GM18861 (cell line): ENCODE measurements at regions not wholly inside any gene's neighbourhood (a gene's known extent, or its start where the extent isn't known, plus 50 kb on each side); places are given as distances from the start of the nearest gene placed in this dataset.
"Not testable (repeated sequence)": the region's sequence is repeated elsewhere in the genome, so short reads cannot be mapped to it uniquely, and the experiment has no call there.

Experiments
- ATAC-seq: cut with Tn5 transposase; IDR thresholded peaks from one replicate; pipeline ENCODE4 v1.9.1; 2021; ENCODE audit not compliant: unreplicated experiment

DNA sequence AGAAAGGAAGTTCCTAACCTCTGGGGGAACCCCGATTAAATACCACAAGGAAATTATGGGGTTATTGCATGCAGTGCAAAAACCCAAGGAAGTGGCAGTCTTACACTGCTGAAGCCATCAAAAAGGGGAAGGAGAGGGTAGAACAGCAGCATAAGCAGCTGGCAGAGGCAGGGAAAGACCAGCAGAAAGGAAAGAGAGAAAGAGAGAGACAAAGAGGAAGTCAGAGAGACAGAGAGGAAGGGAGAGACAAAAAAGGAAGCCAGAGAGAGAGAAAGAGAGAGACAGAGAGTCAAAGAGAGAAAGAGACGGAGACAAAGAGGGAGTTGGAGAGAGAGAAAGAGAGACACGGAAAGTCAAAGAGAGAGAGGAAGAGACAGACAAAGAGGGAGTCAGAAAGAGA, 689.1 kb downstream of the TFAP2A start:
- not testable (repeated sequence) for ATAC-seq

DNA sequence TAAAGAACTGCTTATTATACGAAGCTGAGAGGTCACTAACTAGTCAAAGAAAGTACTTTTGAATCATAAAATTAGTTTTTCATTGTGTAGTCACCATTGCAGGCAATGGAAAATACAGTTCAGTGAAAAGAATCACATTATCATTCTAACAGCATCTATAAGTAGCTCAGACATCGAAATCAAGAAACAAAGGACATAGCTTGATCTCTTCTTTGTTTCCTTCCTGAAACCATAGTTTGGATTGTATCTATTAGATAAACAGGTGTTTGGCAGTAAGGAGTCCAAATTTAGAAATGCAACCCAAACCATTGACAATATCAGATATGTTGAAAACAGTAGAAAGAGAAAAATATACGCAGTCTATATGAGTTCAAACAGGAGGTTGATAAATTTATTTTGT, 697.3 kb downstream of the TFAP2A start:
- ATAC-seq: no peak

DNA sequence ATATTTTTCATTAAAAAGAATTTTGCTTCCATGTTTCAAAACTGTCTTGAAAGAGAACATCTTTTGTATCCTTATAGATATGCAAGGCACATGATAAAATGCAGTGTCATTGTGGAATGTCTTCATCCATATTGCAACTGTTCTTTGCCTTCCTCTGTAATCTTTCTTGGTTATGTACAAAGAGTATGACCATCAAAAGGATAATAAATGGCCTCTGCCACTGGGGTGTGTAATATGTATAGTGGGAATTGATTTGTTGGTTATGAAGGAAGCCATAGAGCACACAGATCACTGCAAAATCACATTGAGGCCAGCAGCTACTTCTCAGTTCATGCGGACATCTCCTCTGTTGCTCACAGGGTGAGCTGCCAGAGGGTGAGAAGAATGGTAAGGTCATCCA, 703.5 kb downstream of the TFAP2A start:
- no peak for ATAC-seq

DNA sequence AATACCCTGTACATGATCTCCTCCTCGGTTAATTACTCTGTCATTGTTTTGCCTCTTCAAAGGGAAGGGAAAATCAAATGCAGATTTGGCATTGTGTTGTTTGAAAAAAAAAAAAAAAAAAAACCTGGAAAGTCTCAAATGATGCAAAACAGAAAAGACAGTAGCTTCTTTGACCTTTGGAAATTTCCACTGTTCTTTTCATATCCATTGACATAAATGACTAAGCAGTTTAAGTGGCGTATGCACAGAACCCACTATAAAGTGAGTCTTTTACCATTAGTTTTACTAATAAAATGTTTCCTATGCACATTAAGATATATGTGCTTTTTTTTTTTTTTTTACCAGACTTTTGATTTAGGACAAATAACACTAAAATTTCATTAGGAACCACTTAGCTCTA, 704.3 kb downstream of the TFAP2A start:
- no peak for ATAC-seq

DNA sequence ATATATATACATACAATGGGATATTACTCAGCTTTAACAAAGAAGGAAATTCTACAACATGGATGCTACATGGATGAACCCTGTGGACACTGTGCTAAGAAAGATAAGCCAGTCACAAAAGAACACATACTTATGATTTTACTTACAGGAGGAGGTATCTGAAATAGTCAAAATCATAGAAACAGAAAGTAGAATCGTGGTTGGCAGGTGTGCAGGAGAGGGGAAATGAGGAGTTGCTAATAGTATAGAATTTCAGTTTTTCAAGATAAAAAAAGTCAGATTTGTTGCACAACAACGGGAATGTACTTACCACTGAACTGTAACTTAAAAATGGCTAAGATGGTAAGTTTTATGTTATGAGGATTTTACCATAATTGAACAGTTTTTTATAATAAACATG, 706.3 kb downstream of the TFAP2A start:
- ATAC-seq: no peak

DNA sequence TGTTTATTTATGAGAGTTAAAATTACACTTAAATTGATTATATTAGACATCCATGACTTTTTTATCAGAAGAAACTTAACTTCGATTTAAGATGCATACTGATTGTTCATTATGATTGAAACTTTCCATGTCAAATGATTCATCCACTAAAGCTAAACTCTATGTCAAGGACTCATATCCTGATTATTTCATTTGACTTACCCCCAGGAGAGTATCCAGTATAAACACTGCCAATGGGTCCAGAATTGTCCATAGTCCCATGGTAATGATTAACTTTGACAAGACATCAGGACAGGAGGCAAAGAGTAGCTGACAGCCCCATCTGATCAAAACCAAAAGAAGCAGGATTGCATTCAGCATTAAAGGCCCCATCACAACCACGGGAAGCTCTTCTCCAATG, 709.9 kb downstream of the TFAP2A start:
- ATAC-seq: no peak

DNA sequence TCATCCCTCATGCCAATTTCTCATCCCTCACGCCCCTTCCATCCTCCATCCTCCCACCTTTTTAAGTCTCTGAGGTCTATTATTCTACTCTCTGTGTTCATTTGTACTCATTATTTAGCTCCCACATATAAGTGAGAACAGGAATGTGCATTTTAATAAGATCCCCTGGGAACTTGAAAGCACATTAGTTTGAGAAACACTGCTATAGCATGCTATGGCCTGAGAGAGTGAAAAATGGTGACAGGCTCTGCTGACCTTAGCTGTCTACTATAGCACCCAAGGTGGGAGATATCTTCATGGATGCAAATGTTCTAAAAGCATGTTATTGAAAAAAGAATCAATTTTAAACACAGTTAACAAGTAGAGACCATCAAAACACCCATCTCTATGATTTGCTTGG, 712.0 kb downstream of the TFAP2A start:
- no peak for ATAC-seq

DNA sequence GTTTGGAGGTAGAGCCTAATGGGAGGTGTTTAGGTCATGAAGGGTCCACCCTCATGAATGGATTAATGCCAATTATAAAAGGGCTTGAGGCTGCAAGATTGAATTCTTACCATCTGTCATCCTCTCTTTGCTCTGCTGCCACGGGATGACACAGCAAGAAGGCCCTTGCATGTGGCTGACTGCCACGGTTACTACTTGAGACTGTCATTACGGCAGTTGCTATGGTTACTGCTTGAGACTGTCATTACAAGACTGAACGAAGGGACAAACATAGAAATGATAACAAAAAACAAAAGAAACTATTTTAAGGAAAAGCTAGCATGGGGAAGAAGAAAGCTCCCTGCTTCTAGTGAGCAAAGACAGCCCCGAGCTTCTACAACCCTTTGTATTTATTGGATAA, 715.0 kb downstream of the TFAP2A start:
- no peak for ATAC-seq

DNA sequence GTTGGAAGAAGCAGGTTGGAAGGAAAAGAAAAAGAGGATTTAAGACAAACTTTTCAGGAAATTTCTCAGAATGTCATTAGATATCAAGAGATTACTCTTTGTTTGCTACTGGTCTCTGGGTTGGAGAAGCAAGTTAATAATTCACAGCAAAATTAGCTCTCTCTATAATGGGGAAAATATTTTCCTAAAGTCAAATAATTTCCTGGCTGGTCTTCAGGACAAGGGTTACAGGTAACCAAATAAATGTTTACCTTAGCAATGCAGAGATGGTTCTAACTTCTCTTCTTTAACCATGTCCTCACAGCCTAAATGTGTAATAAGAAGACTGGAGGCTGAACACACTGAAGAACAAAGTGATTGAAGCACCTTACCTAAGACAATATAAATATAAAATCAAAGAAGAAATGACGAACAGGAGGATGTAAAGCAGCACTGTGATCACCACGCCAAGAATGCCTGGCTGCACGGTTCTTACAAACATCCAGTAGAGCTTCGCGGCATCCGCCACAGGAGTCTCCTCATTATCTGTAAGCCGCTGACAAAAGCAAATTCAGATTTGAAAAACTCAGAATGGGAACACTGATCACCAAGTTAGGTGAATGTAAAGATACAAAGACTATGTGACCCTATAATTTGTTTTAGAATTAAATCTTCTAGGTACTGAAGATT, 717.5 kb downstream of the TFAP2A start:
- no peak for ATAC-seq

DNA sequence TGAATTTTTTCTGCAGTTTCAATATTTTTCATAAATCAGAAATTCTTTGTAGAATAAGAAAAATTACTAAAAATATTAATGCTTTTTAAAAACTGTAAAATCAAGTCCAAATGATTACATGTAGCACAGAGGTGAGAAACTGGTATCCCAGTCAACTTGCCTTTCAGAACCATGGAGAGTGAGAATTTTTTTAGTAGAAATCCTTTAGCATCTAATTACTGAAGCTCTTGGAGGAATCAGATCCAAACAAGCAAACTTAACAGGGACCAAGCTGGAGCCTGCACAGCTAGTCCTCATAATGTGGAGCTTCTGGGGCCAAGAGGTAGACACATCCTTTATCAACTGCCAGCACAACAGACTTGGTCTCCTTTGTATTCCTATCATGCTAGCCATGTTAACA, 724.5 kb downstream of the TFAP2A start:
- ATAC-seq: no peak

DNA sequence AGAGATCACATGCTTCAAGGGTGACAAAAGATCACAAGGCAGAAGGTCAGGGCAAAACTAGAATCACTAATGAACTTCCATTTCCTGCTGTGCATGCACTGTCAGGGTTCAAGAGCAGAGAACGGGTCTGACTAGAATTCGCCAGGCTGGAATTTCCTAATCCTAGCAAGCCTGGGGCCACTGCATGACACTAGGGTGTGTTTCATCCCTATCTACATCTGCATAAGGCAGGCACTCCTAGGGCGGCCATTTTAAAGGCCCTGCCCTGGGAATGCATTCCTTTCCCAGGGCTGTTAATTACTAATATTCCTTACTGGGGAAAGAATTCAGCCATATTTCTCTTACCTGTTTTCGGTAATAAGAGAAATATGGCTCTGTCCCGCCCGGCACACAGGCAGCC, 734.1 kb downstream of the TFAP2A start:
- ATAC-seq: not testable (repeated sequence)

DNA sequence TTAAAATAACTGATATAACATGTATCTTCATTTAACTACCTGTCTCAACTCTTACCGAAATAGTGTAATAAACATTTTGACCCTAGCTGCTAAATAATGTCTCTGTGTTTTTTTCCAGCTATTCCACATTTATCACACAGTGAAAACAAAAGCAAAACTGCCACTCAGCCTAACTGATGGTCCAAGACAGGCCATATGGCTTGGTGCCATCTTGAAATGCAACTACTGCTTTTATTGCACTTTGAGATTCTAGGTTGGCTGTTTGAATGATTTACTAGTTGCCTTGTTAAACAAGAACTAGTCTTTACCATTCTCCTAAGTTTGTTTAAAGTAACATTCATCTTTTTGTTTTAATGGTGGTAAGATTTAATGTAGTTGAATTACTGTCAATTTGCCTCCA, 739.8 kb downstream of the TFAP2A start:
- no peak for ATAC-seq

DNA sequence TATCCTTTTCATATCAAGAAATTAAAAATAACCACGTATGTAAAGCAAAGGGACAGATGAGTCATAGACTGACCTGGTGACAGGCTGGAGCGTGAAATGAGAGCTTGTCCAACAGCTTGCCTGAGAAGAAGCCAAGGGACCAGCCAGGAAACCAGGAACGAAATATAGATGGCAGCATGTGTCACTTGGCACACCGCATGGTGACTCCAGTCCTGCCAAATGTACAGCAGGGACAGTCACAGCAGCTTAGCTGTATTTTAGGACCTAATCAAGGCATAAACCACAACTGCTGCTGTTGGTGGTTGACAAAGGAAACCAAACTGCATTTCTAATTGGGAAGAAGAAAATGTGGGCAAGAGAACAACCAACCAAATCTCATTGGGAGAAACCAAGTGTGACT, 755.0 kb downstream of the TFAP2A start:
- no peak for ATAC-seq

DNA sequence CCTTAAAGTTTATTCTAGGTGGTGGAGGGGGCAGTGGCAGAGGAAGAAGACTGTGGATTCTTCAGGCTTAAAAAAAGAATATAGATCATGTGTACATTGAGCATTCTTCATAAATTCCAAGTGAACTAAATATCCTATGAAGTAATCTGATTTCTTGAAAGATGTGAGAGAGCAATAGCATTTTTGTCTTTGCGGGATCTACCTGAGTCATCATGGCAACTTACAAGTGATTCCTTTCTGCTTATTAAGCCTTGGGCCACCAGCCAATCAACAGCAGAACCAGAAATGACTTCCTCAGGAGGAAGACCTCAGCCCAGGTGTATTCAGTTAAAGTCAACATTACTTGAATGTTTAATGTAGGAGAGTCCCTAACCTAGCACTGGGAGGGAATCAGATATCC, 756.9 kb downstream of the TFAP2A start:
- ATAC-seq: no peak

DNA sequence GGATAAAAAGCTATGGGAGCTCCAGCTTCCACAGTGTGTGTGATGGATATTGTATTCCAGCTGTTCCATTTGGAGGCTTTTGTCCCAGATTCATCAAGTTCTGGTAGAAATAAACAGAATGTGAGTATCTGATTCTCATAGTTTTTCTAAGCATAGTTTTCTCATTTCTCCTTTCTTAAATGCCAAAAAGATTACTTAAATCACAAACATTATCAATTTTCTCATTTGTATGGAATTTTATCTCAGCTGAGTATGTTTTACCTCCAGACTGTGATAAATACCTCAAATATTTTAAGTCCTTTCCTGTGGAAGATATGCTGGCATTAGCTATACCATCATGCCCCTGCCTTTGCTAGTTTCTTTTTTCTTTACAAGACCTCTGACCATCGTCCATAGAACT, 767.3 kb downstream of the TFAP2A start:
- no peak for ATAC-seq

DNA sequence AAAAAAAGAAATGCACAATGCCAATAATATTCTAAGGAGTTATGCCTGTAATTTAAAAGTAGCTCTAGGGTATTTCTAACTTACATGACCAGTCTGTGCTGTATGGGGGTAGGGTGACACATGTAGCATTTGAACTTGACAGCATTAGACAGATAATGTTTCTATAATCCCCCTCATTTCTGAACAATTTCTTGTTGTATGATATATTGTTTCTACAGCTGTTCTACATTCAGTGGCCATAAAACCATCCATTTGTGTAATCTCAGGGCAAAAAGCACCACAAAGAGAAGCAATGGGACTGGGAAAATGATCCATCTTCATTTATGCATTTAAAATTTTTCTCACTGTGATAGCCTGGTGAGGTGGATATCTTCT, 767.8 kb downstream of the TFAP2A start:
- no peak for ATAC-seq

DNA sequence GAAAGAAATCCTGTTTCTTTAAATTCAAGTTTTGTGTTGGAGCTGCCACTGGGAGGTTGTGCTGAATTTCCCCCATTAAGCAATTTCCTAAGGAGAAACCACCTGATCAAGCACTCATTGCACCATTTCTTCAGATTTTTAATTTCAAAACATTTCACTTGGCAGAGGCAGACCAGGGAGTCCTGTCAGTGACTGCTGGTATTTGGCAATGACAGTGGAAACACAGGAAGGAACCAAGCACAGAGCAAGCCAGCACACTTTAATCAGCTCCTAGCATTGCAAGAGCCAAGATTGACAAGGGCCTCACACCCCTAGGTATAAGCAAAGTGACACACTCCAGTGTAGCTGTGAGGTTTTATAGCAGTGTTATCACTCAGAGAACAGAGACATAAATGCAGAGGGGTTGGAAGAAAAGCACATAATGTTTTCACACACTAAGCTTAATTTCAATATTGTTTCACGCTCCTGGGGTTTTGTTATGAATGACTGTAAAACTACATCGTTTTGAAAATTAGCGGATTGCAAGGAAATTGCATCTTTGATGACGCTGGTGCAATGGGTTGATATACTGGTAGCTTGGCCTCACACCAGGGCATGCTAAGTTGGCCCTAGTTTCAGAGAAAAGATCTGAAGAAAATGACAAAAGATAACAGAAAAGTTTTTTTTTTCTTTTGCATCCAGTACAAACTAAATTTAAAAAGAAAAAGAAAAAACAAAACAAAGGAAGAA, 768.4 kb downstream of the TFAP2A start:
- ATAC-seq: no peak

DNA sequence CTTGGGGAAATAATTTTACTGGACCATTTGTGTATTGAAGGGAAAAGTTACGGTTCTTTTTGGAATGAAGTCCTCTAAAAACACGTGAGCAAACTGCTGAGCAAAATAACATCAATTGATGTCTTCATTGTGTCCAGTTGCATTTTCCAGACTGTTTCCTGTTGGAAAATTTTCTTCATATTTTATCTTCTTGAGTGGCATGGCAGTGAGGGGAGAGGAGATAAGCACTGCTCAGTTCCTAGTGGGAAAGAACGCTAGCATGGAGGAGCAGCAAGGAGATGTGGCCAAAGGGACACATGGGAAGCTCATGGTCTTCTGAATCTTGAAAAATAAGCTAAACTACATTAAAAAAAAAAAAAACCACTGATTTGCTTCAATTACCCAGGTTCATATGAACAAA, 776.0 kb downstream of the TFAP2A start:
- no peak for ATAC-seq

DNA sequence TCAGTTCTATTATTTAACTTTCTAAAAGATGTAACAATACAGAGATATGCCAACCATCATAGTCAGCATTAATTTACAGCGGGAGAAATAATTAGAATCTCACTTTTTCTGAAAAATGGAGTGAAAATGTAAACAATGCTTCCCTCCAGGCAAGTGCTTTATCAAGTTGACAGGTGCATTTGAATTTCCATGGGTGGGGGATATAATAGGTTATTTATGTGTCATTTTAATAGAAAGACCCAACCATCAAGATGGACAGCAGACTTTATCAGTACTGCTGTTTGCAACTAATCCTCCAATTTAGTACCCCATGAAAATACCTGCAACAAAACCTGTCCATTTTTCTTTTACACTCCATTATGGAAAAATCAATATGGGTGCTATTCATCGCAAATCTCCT, 780.1 kb downstream of the TFAP2A start:
- no peak for ATAC-seq

DNA sequence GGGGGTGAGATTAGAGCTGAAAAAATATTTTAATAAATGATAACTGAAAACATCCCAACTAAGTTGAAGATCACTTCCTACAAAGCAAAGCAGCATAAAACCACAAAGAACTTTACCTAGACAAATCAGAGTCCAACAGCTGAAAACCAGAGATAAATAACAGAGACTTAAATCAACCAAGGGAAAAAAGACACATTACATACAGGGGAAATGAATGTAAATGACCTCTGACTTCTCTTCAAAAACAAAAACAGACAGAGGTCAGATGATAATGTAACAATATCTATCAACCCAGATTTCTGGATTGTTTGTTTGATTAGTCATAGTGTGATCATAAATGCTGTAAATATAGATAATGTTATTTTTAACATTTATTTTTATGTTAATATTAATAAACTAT, 782.8 kb downstream of the TFAP2A start:
- ATAC-seq: no peak

DNA sequence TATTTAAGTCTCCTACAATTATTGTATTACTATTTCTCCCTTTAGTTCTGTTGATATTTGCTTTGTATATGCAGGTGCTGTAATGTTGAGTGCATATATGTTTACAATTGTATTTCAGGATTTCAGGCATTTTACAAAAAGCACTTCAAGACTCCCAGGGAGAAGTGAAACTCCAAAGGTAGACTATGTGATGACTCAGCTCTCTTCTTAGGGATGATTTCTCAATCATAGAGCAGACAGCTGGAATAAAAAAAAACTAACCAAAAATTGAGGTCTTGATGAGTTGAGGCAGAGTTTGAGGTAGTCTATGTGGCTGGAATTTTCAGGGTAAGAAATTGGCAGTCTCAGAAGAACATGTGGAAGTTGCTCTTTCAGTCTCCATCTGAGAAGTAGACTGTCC, 786.1 kb downstream of the TFAP2A start:
- no peak for ATAC-seq

DNA sequence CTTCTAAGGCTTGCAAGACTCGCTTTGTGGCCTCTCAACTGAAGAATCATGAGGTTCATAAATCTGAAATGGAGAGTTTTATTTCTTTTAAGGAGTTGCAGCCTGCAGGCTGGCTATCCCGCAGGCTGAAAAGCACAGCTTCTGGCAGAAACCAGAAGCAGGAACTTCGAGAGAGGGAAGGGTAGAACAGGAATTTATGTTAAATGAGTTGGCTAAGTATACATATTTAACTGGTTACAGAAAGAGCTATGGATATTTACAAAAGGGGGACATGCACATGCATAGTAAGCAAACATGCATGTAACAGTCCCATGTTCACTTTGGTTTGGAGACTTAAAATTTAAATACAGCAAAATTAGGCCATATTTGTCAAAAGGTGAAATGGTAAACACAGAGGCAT, 787.0 kb downstream of the TFAP2A start:
- ATAC-seq: no peak

DNA sequence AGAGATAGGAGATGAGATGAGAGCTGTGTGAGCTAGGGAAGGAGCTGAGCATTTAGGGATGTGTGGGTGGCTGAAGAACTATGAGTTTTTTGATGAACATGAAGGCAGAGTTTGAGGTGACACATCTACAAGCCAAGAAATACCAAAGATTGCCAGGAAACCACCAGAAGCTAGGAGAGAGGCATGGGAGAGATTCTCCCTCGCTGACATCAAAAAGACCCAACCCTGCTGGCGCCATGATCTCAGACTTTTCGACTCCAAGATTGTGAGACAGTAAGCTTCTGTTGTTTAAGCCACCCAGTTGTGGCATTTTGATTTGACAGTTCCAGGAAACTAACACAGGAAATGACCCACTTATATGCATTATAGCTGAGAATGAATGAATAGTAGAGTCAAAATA, 790.9 kb downstream of the TFAP2A start:
- ATAC-seq: no peak
